NCI-H2081 (cell line): ENCODE measurements at regions not wholly inside any gene's neighbourhood (a gene's known extent, or its start where the extent isn't known, plus 50 kb on each side); places are given as distances from the start of the nearest gene placed in this dataset.

ENCODE experiments used
- DNase-seq, 2 experiments: peaks; one replicate each; lab custom pipeline; 2025; lab: John Stamatoyannopoulos, UW

DNA sequence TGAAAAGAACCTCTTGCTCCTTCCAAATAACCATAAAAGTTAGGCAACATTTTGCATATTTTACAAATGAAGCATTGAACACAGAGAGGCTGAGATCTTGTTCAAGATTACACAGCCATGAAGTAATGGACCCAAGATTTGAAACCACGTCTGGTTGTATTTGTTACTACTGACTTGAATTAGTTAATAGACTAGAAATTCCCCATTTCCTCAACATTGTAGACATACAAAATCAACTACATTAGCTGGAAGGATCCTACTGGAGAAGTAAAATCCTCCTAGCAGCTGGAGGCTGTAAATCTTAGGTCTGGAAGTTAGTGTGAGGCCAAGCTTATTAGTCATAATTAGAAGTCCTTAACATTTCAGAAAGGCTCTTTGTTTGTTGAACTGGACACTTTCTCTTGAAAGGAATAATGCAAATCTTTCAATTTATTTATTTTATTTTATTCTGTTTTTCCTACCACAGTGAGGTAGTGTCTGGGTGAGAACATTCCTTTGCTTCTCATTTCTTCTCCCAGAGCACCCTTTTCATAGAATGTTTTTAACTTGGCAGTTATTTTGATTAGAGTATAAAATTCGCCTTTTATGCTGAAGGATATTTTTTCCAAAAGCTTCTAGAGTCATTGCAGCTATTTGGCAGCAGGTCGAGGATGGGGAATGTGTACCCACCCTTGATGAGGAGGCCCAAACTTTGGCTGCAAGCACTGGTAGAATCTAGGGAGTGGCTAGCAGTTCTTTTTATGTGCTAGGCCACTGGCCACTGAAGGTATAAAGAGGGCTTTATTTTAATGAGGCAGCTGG lies 62.0 kb upstream of the CLNK start:
- no peak for DNase-seq

DNA sequence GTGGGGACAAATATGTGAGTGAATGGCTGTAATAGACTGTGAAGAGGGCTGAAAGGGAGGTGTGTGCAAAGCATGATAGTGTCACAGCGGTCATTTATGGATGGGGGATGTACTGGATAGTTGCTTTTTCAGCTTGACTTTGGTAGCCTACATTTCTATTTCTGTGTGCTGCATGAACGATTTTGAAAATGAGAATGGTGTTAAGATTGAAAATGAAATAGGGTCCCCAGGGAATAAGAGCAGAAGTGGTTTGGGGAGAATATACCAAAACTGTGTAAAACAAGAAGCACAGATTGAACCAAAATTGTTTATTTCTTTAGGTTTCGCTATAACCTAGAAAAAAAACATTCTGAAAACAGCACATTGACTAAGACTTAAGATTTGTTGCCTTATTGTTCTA lies 58.8 kb upstream of the CLNK start:
- DNase-seq = no peak

DNA sequence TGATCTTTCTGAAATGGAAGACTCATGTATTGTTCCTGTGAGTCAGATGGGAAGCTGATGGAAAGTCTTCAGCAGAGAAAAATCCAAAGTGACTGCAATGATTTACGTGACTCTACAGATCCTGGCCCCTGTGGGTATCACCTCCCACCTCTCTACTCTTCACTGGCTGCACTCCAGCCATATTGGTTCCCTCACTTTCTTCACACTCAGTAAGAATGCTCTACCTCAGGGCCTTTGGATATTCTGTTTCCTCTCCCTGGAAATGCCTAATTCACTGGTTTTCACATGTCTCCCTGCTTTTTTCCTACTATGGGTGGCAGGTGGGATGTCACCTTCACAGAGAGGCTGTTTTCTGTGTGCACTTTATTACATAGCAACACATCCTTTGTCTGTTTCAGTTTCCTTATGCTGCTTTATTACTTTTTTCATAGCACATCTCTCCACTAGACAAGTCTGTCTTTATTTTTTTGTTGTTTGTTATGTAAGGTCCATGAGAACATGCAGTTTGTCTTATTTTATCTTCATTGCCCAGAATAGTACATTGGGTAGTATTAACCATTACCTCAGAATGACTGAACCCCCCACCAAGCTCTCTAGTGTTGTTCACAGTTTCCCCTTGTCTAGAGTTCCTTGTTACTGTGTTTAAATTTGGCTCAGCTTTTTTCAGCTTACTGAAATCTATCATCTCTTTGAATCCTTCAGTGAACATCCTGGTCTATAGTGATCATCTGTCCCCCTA lies 57.6 kb upstream of the CLNK start:
- DNase-seq = no peak

DNA sequence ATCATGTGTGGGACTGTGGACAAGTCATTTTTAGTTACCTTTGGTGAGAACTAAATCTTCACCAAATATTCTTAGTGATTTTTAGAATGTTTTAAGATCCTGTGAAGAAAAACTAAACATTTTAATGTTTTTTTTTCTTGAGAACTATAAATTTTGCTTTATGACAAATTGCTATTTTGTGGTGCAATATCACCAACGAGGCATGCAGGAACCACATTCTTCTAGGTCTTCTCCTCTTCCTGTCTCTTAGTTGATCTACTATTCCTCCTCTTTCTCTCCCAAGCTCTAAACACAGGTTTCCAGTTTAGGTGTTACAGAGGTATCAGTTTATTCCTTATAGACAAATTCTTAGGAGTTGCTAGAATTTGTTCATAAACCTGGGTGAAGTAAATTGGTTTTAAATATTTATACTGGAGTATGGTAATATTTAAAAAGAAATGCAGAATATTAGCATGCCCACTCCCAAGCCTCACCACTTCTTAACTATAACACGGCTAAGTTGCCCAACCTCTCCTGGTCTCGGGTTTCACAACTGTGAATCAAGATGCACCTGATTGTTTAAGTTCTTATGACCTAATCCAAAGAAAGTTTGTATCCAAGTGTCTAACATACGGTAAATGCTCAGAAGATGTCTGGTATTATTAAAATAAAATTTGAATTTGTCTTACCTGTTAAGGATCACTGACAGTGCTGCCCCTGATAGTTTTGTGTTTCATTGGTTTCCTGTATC lies 56.5 kb upstream of the CLNK start:
- DNase-seq = no peak

DNA sequence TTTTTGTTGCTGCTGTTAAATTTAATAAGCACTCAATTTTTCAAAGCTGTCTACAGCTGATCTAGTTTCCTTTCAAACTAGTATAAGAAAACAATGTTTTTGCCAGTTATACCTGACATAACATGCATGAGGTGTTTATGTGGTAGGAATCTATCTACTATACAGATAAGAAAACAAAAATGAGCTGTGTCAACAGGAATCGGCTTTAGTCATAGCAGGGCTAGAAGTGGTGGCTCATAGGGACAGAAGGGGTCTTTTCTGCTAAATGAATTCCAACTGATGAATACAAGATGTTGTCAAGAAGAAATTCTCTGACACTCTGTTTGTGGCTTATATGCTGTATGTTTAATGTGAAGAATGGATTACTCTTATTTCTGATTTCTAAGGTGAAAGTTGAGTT lies 55.7 kb upstream of the CLNK start:
- no peak for DNase-seq

DNA sequence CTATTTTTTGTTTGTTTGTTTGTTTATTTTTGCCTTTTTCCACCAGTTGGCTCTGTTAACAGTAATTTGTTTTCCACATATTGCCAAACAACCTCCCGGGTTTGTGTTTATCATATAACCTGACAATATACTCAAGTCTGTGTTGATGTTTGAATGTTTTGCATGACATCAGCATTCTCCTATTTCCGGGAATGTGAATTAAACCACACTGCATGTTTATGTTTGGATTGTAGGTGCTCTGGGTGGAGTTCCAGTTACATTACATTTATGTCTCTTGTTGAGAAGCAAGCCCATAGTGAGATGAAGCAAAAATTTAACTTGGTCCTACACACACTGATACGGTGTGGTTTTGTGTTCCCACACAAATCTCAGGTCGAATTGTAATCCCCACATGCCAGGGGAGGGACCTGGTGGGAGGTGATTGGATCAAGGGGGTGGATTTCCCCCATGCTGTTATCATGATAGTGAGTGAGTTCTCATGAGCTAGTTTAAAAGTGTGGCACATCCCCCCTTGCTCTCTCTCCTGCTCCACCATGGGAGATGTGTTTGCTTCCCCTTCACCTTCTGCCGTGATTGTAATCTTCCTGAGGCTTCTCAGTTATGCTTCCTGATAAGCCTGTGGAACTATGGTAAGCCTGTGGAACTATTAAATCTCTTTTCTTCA lies 54.4 kb upstream of the CLNK start:
- DNase-seq = no peak

DNA sequence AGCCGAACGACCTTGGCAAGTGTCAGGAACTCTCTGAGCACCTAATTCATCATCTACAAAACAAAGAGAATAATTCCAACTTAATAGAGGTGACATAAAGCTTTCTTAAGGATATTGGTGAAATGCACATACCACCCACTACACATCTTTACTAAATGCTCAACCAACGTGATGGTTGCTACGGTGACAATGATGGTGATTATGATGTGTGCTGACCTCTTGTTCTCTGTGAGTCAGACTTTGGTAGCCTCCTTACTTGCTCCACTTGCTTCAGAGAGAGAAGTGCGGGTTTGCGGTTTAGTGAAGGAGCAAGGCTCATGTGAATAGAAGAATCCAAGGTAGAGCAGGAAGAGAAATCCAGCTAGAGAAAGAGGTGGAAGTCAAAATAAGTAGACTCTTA lies 52.8 kb upstream of the CLNK start:
- no peak for DNase-seq

DNA sequence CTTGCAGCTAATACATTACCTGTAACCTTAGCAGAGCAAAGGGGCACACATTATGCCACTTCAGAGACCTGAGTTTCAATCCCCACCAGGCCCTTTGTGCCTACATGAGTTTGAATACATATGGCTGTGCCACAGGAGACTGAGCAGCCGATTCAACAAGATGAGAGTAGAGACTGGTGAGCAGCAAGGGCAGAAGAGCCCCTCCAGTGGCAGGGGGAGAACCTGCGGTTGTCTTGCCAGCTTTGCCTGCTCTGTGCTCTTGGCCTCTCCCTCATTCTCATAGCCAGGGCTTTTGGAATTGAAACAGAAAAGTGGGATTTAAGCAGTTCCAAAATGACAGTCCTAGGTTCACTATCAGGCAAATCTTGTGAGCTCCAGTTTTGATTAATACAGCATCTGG lies 52.3 kb upstream of the CLNK start:
- DNase-seq = no peak

DNA sequence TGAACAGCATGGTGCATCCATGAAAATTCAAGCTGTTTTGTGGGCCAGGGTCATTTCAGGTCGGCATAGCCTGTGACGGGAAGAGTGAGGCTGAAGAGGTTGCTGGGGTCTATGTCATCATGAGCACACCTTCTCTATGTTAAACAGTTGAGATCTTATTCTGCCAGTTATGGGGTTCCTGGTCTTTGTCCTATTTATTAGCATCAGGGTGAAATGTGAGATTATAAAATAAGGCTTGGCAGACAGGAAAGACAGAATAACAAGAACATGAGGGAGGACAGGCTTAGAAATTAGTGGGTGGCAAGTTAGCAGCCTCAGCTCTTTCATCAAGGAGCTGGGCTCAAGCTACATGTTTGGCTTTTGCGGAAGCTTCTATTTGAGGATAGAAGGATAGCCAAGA lies 51.7 kb upstream of the CLNK start:
- DNase-seq = no peak

DNA sequence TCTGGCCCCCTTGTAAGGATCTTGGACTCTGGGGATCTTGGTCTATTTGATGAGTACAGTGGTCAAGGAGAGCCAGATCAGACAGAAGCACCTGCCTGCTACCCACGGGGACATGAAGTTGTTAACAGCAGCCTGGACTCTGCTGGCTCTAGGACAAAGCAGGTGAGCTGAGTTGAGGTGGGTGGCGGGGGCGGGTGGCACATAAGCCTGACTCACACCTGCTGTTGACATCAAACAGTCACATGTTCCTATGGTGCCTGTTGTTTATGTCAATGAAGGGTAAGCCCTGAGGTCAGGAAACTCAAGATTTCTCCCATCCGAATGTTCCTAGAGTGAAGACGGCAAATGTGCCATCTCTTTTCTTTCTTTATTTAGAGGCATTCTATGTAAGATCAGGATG lies 50.1 kb upstream of the CLNK start:
- DNase-seq = peak; percentile 36 to 69
